K562 (cell line): ENCODE measurements at regions not wholly inside any gene's neighbourhood (a gene's known extent, or its start where the extent isn't known, plus 50 kb on each side); places are given as distances from the start of the nearest gene placed in this dataset.

Experiments
- CBX8 ChIP-seq: fragments of 200-600 bp; sonication (generic); IDR thresholded peaks from 2 replicates; pipeline ENCODE4 v1.6.1; 2012; ENCODE audit warnings: borderline replicate concordance, mixed run types, low read depth, mild to moderate bottlenecking, moderate library complexity, mixed read lengths, low read length, control low read depth, inconsistent platforms; ENCODE audit not compliant: poor library complexity, severe bottlenecking; ENCODE audit errors: extremely low read depth
- FOXK2 ChIP-seq, 2 experiments: fragments of 450-650 bp; IDR thresholded peaks in 1 of 2; conservative IDR thresholded peaks in 1 of 2; 2 replicates each; pipeline ENCODE4 v1.6.1; 2016; ENCODE audit warnings: low read depth in 2 of 2, mild to moderate bottlenecking in 1 of 2
- MAZ ChIP-seq, 2 experiments: fragments of 450-650 bp in 1 of 2; sonication (generic) in 1 of 2; formaldehyde crosslinking; IDR thresholded peaks in 1 of 2; conservative IDR thresholded peaks in 1 of 2; 2 replicates each; pipeline versions ENCODE4 v1.4.0 to v1.5.0; 2020; ENCODE audit warnings: mild to moderate bottlenecking in 1 of 2, missing genetic modification reagents in 1 of 2
- MXI1 ChIP-seq: IDR thresholded peaks from 2 replicates; pipeline ENCODE4 v1.6.1; 2011; ENCODE audit warnings: low read depth, mild to moderate bottlenecking, improper control_type of control experiment, low read length
- TGIF2 ChIP-seq: sonication (generic); formaldehyde crosslinking; IDR thresholded peaks from 2 replicates; pipeline ENCODE4 v1.8.1; 2022; ENCODE audit warnings: mild to moderate bottlenecking, missing genetic modification reagents, moderate library complexity
- ZNF311 ChIP-seq: fragments of 250-450 bp; sonication (Bioruptor Pico); IDR thresholded peaks from 2 replicates; pipeline ENCODE4 v1.4.0; 2020; ENCODE audit warnings: mild to moderate bottlenecking, moderate library complexity
- TF ChIP-seq, protein P1 (sequence below): sonication (generic); formaldehyde crosslinking; IDR thresholded peaks from 2 replicates; pipeline ENCODE4 v1.8.0; 2023; ENCODE audit warnings: mild to moderate bottlenecking, missing genetic modification reagents

DNA sequence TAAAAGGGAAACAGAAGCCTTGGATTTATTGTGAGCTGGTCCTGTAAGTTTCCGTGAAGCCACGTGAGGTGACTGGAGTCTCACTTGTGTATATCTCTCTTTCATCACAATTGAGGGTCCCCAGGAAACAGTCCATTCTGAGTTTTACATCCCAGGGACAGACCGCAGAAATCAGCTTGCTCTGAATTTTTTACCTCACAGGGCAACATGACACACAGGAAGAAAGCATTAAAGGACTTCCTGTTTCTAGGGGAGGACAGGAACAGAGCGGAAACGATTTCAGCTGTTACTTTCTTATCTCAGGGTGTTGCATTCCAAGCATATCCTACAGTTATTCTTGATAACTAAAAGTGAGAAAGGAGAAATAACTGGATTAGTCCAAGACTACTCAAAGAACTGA lies 553.5 kb downstream of the TRAM1L1 start:
- TF ChIP-seq, protein P1, sequence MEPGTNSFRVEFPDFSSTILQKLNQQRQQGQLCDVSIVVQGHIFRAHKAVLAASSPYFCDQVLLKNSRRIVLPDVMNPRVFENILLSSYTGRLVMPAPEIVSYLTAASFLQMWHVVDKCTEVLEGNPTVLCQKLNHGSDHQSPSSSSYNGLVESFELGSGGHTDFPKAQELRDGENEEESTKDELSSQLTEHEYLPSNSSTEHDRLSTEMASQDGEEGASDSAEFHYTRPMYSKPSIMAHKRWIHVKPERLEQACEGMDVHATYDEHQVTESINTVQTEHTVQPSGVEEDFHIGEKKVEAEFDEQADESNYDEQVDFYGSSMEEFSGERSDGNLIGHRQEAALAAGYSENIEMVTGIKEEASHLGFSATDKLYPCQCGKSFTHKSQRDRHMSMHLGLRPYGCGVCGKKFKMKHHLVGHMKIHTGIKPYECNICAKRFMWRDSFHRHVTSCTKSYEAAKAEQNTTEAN (CRISPR knock-in tag): no peak
- TF ChIP-seq MAZ (CRISPR knock-in tag; conservative IDR thresholded peaks at IDR 0.05 in 1 of 2, IDR thresholded peaks at IDR 0.05 in 1 of 2) (no peak), CBX8 (no peak), TGIF2 (CRISPR knock-in tag) (no peak), MXI1 (no peak), FOXK2 (conservative IDR thresholded peaks at IDR 0.05 in 1 of 2, IDR thresholded peaks at IDR 0.05 in 1 of 2; ENCODE audit: low read depth in 2 of 2) (no peak), ZNF311 (CRISPR knock-in tag) (no peak)
